HG03571 (cell line): ENCODE measurements at regions not wholly inside any gene's neighbourhood (a gene's known extent, or its start where the extent isn't known, plus 50 kb on each side); places are given as distances from the start of the nearest gene placed in this dataset.

ENCODE experiments used
- ATAC-seq: cut with Tn5 transposase; IDR thresholded peaks from one replicate; pipeline ENCODE4 v1.9.1; 2021; ENCODE audit not compliant: unreplicated experiment

DNA sequence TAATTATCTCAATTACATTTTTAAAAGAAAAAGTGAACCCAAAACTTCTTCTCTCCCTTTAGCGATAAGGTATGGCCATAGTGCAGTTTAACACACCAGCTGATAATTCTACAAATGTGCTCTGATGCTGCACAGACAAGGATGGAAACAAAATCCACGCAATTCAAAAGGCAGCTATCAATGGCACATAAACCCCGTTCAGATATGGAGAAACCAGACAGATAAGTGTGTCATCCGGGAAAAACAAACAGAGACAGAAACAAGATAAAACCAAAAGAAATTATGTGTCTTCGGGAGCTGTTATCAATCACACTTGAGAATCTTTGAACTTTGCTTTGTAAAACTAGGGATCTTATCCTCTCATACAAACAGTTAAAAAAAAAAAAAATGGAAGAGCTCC, 73.6 kb downstream of the SIPA1L2 start:
- ATAC-seq, result no peak

DNA sequence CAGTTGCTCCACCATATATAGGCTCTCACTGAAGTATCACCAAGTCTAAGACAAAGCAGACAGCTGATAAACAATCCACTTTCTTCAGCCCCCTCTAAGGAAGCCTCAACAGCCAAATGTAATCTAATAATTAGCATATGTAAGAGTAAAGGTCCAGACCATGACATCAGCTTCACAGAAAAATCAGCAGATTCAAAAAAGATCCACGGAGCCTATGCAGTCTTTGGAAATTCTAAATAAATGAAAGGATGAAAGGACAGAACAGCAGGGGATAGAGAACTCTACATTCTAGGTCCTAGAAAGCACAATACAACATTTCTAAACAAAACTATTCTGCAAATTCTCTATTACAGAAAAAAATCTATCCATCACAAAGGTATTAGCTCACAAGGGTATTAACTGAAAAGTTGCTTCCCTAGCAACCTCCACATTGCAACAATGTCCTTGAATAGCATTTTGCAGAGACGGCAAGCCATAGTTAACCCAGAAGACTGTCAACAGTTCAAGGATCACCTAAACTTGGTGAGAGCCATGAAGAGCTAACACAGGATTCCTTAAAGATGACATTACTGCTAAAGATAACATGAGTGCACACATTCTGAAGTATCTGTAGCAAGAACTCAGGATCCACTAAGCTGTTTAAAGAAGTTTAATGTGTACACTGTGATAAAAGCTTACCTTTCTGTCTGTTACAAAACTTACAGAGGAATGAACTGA, 74.3 kb downstream of the SIPA1L2 start:
- no peak for ATAC-seq

DNA sequence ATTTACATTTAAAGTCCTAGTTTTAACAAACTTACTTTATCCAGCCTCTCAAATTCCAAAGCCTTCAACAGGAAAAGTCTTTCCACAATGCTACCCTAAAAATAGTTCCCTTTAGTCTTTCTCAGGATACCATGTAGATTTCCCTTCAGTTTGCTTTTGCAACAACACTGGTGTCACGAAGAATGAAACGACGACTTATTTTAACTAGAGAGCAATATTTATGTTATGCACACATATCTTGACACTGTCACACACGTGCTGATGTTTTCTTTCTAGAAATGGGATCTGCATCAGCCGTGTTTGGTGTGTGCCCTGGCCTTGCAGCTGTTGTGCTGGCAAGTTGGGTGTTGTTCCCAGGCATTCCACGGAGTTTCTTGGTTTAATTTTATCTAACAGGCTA, 75.5 kb downstream of the SIPA1L2 start:
- no peak for ATAC-seq

DNA sequence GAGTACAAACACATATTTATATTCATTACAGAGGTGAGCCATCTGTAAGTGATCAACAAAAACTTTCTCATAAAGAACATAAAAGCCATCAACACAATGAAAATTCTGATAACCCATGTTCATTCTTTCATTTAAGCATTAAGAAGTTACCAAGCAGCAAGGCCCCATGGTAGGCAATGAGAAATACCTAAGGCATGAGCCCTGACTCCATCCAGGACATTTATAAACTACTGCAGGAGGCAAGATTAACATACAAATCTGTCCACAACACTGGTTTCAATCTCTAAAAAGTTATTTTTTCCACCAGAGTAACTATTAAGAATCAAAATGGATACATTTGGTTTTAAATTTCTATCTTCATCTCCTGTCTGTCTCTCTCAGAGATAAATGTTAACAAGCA, 76.1 kb downstream of the SIPA1L2 start:
- no peak for ATAC-seq

DNA sequence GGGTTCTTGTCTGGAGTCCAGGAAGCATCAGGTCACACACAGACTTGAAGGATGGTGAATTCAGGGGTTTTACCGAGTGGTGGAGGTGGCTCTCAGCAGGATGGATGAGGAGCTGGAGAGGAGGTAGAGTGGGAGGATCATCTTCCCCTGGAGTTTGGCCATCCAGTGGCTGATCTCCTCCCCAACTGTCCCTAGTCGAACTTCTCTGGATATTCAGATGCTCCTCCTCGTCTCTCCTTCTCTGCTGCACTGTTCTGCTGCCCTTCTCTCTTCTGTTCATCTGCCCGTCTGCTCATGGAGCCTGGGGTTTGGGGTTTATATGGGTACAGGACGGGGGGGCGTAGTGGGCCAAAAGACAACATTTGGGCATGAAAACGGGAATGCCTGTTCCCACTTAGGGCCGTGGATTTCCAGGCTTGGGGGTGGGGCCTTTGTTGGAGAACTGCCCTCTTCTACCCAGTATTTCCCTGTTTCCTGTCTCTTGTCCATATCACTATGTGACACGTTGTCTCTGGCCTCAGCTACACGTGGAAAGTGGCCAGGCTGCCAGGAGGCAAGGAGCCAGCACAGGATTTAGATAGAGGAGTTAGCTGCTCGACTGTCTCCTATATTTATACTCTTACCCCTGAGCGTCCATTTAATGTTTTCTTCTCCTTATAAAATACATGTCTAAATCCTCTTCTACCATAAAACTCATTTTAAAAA, 76.7 kb downstream of the SIPA1L2 start:
- ATAC-seq, result no peak

DNA sequence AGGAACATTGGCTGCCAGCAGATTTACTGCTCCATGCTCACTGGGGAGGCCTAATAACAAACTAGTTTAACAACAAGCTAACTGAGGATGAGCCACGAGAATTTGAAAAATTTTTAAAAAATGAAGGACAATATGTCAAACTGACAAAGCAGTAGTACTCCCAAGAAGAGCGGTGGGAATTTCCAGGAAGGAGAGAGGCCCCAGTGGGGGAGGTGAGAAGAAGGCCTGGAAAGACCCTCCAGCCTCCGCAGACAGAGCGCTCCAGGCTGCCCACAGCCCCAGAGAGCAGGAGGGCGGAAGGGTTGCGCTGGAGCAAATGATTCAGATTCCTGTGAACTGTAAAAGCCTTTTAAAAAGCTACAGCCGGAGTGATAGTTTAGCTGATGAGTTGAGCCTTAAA, 78.5 kb downstream of the SIPA1L2 start:
- ATAC-seq, result no peak

DNA sequence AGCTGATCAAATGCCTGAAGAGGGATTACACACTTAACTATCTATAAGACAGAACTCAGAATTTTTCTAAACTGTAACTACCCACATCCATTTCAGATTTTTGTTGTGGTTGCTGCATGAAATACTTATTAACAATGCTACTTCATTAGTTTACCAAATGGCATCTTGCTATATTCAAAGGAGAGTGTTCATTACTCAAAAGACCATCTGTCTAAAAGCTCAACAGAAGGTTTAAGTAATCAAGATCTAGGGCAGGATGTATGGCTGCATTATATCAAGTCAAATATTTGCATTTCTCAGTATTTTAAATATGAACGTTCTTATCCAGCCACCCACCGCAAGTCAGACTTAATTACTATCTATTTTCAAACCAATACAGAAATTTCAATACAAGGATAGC, 79.9 kb downstream of the SIPA1L2 start:
- ATAC-seq, result no peak

DNA sequence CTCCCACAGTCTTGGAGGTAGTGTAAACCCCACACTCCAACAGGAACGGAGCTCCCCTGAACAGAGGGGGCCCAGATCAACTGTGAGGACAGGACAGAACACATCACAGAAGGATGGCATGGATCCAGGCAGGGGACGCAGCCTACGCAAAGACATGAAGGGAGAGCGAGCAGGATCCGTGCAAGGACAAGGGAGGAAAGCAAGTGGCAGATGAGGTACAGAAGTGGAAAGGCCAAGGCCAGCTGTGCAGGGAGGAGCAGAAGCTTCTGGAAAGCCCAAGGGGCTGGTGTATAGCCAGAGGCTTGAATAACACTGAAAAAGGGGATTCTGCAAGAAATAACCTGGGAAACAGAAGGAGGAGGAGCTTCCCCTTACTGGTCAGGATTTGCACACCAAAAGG, 81.2 kb downstream of the SIPA1L2 start:
- ATAC-seq, result no peak

DNA sequence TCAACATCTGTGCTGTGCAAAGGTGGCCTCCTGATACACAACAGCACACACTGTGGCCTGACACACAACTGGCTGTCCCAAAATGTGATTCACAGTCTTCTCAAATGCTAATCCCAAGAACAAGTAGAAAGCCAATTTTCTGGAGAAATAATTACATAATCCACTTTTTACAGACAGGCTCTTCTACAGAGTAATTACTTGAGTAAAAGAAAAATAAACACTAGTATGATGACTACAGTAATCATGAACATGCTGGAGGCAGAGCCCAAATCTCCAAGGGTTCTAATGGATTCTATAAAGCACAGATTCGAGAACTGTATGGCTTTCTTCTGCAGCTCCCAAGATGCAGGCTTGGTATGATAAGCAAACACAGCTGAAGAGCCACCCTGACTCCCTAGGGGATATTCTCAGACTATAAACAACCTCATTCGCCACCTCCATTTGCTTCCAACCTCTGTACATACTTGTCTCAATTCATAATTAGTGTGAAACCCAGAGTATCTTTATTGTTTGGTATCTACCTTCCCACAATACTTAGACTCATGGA, 81.9 kb downstream of the SIPA1L2 start:
- no peak for ATAC-seq

DNA sequence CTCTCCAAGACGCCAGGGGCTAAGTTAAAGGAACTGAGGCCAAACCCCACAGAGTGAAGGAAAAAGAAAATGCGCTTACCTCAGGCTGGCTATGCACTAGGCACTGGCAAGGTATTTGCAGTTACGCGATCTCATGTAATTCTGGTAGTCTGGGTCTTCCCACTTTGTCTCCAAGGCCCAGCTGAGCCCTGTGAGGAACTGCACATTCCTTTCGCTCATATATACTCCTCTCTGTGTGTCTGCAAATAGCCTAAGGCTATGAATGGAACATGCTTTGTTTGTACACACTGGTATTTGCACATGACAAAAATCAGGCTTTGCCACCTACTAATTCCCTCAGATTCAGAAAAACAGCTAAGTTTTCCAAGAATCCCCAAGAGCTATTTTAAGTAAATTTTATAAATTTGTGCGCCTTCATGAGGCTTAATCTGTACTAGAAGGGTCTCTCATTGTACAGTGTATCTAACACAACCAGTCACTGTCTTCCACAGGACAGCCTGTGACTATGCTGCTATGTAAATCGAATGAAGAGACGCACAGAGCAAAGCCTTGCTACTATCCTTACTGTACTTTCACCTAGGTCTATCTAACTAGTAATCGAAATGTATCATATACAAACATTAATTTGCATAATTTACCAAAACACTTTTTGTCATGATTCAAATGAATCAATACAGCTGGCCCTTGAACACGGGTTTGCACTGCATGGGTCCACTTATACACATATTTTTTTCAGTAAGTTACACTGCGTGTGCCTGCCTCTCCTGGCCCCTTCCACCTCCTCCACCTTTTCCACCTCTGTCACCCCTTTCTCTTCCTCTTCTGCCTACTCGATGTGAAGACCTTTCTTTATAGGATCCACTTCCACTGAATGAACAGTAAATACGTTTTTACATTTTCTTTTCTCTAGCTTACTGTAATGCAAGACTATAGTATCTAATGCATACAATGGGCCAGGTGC, 87.0 kb downstream of the SIPA1L2 start:
- no peak for ATAC-seq

DNA sequence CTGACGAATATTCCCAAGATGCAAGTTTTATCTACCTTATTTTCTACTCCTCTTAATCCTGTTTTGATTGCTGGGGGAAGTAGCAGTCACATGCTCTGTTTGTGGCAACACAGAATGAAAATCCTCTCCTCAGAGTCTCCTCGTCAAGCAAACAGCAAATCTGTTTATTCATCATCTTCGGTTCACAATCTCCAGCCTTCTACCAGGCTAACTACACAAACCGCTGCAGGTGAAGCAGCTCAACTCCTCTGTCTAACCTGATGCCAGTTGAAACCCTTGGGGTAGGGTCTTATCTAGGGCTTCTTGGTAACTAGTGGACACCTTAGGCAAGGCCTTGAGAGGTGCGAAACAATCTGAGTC, 91.0 kb downstream of the SIPA1L2 start:
- ATAC-seq, result no peak

DNA sequence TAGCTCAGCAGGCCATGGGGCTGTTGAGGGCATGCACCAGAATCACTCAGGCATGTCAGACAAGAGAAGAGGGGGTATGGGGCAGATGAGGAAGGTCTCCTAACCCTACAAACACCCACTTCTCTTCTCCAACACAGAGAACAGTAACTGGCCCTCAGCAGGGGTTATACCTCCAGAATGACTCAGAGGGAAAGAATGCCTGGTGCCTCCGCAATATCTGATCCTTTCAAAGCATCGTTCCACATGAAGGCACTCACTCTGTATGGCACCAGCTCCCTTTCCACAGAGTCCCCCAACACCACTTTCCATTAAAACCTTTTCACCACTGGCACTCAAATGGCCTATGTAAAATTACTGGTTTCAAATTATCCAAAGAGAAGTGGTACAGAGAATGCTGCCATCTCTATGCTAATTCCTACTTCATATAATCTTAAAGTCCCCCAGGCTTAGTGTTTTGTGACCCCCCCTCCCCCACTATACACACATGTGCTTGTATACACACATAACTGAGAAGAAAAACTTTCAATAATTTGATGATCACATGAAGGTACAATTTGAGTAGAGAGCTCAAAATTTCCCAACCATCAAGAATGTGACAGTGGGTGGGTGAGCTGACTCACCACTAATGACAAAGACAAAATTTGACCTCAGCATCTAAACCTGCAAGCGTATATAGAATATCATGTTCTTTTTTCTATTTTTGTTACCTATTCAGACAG, 91.5 kb downstream of the SIPA1L2 start:
- ATAC-seq, result no peak

DNA sequence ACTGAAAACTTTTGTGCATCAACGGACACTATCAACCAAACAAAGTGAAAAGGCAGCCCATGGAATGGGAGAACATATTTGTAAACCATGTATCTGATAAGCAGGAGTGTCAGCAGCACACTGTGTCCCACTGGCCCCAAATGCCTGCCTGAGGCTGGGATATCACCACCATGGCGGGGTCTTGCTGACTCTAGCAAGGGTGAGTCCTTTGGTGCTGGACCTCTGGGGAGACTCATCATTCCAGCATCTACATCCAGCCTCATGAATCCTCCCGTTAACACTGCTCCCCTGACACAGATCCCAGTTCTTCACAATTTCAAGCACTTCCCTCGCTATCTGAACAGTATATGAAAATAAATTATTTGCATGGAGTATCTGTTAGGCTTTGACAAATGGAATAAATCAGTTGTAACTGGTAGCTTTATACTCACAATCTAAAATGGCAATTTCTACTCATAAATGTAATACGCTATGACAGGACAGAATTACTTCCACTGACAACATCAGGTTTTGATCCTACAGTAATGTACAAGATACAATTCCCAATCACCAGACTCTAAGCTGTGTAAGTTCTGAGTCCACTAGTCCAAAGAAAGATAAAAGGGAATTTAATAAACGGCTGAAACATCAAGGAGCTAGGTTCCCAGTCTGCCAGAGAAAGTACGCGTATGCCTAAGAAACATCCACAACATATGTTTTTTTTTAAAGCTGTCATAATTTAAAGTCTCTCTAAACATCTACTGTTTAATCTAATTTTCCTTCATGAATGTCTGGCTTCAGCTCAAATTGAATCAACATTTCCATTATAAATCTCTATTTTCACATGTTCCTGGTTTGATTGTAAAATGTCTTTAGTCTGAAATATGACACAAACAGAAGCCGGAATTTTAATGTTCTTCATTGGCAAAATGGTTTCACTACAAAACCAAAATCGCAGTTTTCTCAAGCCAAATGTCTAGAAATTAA, 95.1 kb downstream of the SIPA1L2 start:
- no peak for ATAC-seq

DNA sequence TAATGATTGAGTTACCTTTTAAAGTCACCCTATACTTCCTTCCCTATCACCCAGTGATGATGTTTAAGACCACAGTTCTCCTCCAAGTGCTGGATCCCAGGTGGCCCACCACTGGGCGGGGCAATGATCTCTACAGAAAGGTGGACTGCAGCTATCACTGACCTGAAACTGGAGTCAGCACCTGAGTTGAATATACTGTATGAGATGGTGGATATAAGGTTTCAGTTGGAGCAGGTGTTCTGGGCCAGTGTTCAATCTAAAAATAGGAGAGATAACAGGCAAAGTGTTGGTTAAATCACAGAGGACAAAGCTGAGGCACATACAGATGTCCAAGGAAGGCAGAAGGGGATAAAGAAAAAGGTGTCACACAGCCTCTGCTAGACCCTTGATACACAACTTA, 96.6 kb downstream of the SIPA1L2 start:
- no peak for ATAC-seq

DNA sequence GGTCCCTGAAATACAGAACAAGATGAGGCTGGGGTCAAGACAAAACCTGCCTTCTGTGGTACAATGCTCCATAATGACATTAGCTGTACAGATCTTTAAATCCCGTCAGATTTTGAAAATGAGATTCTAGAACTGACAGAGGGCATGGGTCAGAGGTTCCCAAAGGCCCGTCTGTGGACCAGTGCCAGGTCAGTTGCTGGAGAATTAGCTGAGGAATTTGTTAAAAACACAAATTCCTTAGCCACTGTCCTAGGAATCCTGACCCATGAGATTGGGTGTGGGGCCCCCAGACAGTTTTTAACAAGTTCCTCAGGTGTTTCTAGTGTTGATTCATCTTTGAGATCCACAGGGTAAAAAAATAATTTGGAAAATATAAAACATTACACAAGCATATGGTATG, 97.0 kb downstream of the SIPA1L2 start:
- ATAC-seq, result no peak

DNA sequence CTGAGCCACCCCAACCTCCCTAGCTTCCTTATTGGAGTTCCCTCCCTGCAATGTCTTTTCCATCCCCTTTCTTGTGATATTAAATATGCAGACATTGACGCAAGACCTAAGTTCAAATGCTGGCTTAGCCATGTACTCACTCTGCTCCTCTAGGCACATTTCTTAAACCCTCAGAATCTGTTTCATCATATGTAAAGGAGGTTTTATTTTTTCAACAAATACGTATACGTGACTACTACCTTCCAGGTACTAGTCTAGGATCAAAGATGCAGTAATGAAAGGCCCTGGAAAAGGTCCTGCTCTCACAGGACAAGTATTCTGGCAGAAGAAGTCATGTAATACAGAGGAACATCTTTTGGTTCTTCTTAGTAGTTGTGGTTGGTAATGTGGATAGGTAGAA, 98.6 kb downstream of the SIPA1L2 start:
- no peak for ATAC-seq

DNA sequence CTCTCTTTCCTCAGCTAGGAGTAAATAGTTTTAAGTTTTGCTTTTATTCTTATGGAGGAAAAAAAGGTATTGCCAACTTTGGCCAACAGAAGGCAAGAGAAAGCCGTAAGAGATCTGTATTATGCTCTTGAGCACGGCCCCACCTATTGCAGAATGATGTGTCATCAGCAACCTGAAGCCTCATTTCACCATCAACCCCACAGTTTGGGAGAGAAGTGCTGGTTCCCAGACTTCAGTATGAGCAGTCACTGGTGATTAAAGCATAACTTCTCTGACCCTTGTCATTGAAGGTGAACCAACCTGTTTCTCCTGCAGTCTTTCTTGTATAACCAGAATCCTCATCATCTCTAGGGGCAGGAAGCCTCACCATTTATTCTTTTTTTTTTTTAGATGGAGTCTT, 100.2 kb downstream of the SIPA1L2 start:
- no peak for ATAC-seq

DNA sequence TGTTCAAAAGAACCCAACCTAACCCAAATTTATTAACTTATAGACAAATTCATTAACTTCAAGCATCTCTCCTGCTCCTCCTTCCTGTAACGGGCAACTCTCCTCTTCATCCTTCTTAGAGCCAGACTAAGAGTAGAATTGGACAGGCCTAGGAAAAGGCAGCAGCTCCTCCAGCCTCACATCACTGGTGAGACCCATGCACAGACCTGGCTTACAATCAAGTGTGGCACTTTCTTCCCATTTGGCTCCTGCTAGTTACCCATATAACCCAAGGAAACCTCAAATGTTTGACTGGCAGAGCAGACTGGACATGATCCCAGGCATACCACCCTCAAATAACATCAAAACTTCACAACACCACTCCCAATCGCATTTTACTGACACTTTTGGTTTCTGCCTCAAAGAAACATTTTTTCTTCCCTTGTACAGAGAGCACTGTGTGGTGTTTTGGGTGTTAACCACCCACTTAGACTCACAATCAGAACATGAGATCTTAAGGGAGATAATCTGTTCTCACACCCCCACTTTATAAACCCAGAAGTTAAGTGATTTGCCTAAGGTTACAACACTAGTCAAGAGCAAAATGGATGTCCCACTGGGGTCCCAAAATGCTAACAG, 101.4 kb downstream of the SIPA1L2 start:
- no peak for ATAC-seq

DNA sequence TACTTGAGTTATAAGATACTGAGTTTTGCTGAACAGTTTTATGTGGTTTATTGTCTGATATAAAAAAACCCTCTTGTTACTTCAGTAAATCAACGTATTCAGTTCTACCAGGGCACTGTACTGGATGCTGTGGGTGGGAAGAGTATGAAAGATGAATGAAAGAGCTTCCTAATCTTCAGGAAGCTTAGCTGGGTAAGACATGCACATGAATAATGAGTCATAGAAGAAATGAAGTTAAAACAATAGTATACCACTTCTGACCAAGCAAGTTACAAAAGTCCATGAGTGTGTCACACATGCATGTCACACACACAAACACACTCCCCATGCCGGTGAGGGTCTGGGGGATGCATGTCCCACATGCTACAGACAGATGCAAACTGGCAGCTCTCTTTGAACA, 105.9 kb downstream of the SIPA1L2 start:
- no peak for ATAC-seq
